HG02571 (cell line): ENCODE measurements at regions not wholly inside any gene's neighbourhood (a gene's known extent, or its start where the extent isn't known, plus 50 kb on each side); places are given as distances from the start of the nearest gene placed in this dataset.
"Not testable (repeated sequence)": the region's sequence is repeated elsewhere in the genome, so short reads cannot be mapped to it uniquely, and the experiment has no call there.

Experiments used
- ATAC-seq: cut with Tn5 transposase; IDR thresholded peaks from one replicate; pipeline ENCODE4 v1.9.1; 2021; ENCODE audit warnings: mild to moderate bottlenecking, moderate library complexity; ENCODE audit not compliant: unreplicated experiment

GRCh38 chr3:81198216-81198615, 563.2 kb downstream of the GBE1 start:
- ATAC-seq = no peak

- no peak for ATAC-seq
These were observed 564.1 kb downstream of the GBE1 start for GRCh38 chr3:81197386-81197785.

- no peak for ATAC-seq
These were observed 566.0 kb downstream of the GBE1 start for GRCh38 chr3:81195478-81195877.

GRCh38 chr3:81186412-81186811, 575.0 kb downstream of the GBE1 start:
- ATAC-seq = no peak

- not testable (repeated sequence) for ATAC-seq
These were observed 579.2 kb downstream of the GBE1 start for GRCh38 chr3:81182086-81182875.

GRCh38 chr3:81173514-81173913, 587.9 kb downstream of the GBE1 start:
- no peak for ATAC-seq

GRCh38 chr3:81170298-81170697, 591.1 kb downstream of the GBE1 start:
- ATAC-seq = no peak

GRCh38 chr3:81164806-81165205, 596.6 kb downstream of the GBE1 start:
- ATAC-seq = no peak

- no peak for ATAC-seq
These were observed 599.6 kb downstream of the GBE1 start for GRCh38 chr3:81161851-81162250.

- no peak for ATAC-seq
These were observed 600.3 kb downstream of the GBE1 start for GRCh38 chr3:81161100-81161499.

- no peak for ATAC-seq
These were observed 606.8 kb downstream of the GBE1 start for GRCh38 chr3:81154611-81155143.

GRCh38 chr3:81152156-81152555, 609.3 kb downstream of the GBE1 start:
- ATAC-seq = no peak

GRCh38 chr3:81132995-81133394, 628.5 kb downstream of the GBE1 start:
- ATAC-seq = no peak

- ATAC-seq = no peak
These were observed 655.5 kb downstream of the GBE1 start for GRCh38 chr3:81105789-81106488.

- no peak for ATAC-seq
These were observed 656.2 kb downstream of the GBE1 start for GRCh38 chr3:81105206-81105605.

- ATAC-seq = no peak
These were observed 663.6 kb downstream of the GBE1 start for GRCh38 chr3:81097889-81098288.

- no peak for ATAC-seq
These were observed 665.5 kb downstream of the GBE1 start for GRCh38 chr3:81095956-81096355.

- no peak for ATAC-seq
These were observed 666.5 kb downstream of the GBE1 start for GRCh38 chr3:81094986-81095385.

- ATAC-seq = no peak
These were observed 673.8 kb downstream of the GBE1 start for GRCh38 chr3:81087607-81088006.

GRCh38 chr3:81086348-81086747, 675.1 kb downstream of the GBE1 start:
- no peak for ATAC-seq

GRCh38 chr3:81080608-81081007, 680.8 kb downstream of the GBE1 start:
- no peak for ATAC-seq

GRCh38 chr3:81072591-81072990, 688.9 kb downstream of the GBE1 start:
- no peak for ATAC-seq
